Activated naive CD4-positive, alpha-beta T cell treated with anti-CD3 and anti-CD28 coated beads for 36 hours (primary cell): ENCODE measurements at regions not wholly inside any gene's neighbourhood (a gene's known extent, or its start where the extent isn't known, plus 50 kb on each side); places are given as distances from the start of the nearest gene placed in this dataset.

Experiments
- CTCF ChIA-PET: fragments of 350-600 bp; sonication (Branson Sonifier 250); formaldehyde crosslinking; loops from one replicate; lab custom pipeline; 2021; ENCODE audit warnings: antibody characterized with exemption; lab: Charles Lee
- DNase-seq: peaks from one replicate; pipeline ENCODE4 v3.0.0-alpha.2; 2020
- H3K27ac Mint-ChIP-seq: one replicate; pipeline ENCODE4 v1.8.0; 2021; ENCODE audit warnings: mild to moderate bottlenecking, mixed read lengths
- H3K27me3 Mint-ChIP-seq: one replicate; pipeline ENCODE4 v1.8.0; 2021; ENCODE audit warnings: low read depth, mixed read lengths
- H3K36me3 Mint-ChIP-seq: one replicate; pipeline ENCODE4 v1.8.0; 2021; ENCODE audit warnings: low read depth, mixed read lengths
- H3K4me1 Mint-ChIP-seq: one replicate; pipeline ENCODE4 v1.8.0; 2021; ENCODE audit warnings: low read depth, mixed read lengths
- H3K4me3 Mint-ChIP-seq: one replicate; pipeline ENCODE4 v1.8.0; 2021; ENCODE audit warnings: mild to moderate bottlenecking, moderate library complexity, mixed read lengths
- H3K9me3 Mint-ChIP-seq: one replicate; pipeline ENCODE4 v1.8.0; 2021; ENCODE audit warnings: mixed read lengths
- intact Hi-C: fragments of 100-400 bp; cut with micrococcal nuclease; formaldehyde crosslinking; loops from one replicate; pipeline ENCODE4 v1.15.1; 2023

- Mint-ChIP-seq H3K9me3 (no peaks in the 10 kb centered on the region), H3K27me3 (no peaks in the 10 kb centered on the region), H3K4me1 (no peaks in the 10 kb centered on the region), H3K36me3 (no peaks in the 10 kb centered on the region), H3K4me3 (no peak overlapping the region), H3K27ac (no peak overlapping the region)
- CTCF ChIA-PET, result no interaction called here
- DNase-seq, result no peak
- intact Hi-C loops, result no loop called here
Measured at GRCh38 chr9:20054734-20055133, 265.9 kb upstream of the SLC24A2 start.

- H3K27me3 Mint-ChIP-seq, result no peaks in the 10 kb centered on the region
- no peaks in the 10 kb centered on the region for H3K4me1 Mint-ChIP-seq
- H3K4me3 Mint-ChIP-seq, result no peak overlapping the region
- intact Hi-C loops, result no loop called here
- no peak for DNase-seq
- no peaks in the 10 kb centered on the region for H3K36me3 Mint-ChIP-seq
- H3K9me3 Mint-ChIP-seq, result no peaks in the 10 kb centered on the region
- CTCF ChIA-PET, result no interaction called here
- H3K27ac Mint-ChIP-seq, result no peak overlapping the region
Measured at GRCh38 chr9:20048985-20049384, 260.1 kb upstream of the SLC24A2 start.

GRCh38 chr9:20048437-20048836 lies 259.6 kb upstream of the SLC24A2 start:
- Mint-ChIP-seq H3K27ac (no peak overlapping the region), H3K36me3 (no peaks in the 10 kb centered on the region), H3K4me1 (peaks cover 4% of the 10 kb centered on the region), H3K4me3 (no peak overlapping the region), H3K9me3 (no peaks in the 10 kb centered on the region), H3K27me3 (no peaks in the 10 kb centered on the region)
- intact Hi-C loops, result no loop called here
- CTCF ChIA-PET, result no interaction called here
- no peak for DNase-seq

GRCh38 chr9:20044686-20045085 lies 255.8 kb upstream of the SLC24A2 start:
- intact Hi-C loops, result no loop called here
- DNase-seq, result no peak
- Mint-ChIP-seq H3K27me3 (no peaks in the 10 kb centered on the region), H3K9me3 (no peaks in the 10 kb centered on the region), H3K4me3 (no peak overlapping the region), H3K27ac (no peak overlapping the region), H3K36me3 (no peaks in the 10 kb centered on the region), H3K4me1 (peaks cover 20% of the 10 kb centered on the region)
- CTCF ChIA-PET, result no interaction called here

GRCh38 chr9:20043461-20043860 lies 254.6 kb upstream of the SLC24A2 start:
- no peak overlapping the region for H3K27ac Mint-ChIP-seq
- H3K4me1 Mint-ChIP-seq, result peaks cover 20% of the 10 kb centered on the region
- peak overlapping the region; percentile 32 for H3K4me3 Mint-ChIP-seq
- CTCF ChIA-PET, result no interaction called here
- no peaks in the 10 kb centered on the region for H3K9me3 Mint-ChIP-seq
- intact Hi-C loops, result loop anchor here (1.0 kb wide), 2 partner anchors 44 to 67 kb away; no protein-coding TSS in a partner anchor
- H3K36me3 Mint-ChIP-seq, result no peaks in the 10 kb centered on the region
- H3K27me3 Mint-ChIP-seq, result no peaks in the 10 kb centered on the region
- DNase-seq, result no peak

GRCh38 chr9:20043035-20043434 lies 254.2 kb upstream of the SLC24A2 start:
- intact Hi-C loops, result loop anchor here (1.0 kb wide), 2 partner anchors 44 to 67 kb away; no protein-coding TSS in a partner anchor
- H3K27ac Mint-ChIP-seq, result no peak overlapping the region
- H3K36me3 Mint-ChIP-seq, result no peaks in the 10 kb centered on the region
- peak overlapping the region; percentile 32 for H3K4me3 Mint-ChIP-seq
- H3K4me1 Mint-ChIP-seq, result peaks cover 20% of the 10 kb centered on the region
- CTCF ChIA-PET, result no interaction called here
- H3K27me3 Mint-ChIP-seq, result no peaks in the 10 kb centered on the region
- DNase-seq, result peak; percentile 43
- H3K9me3 Mint-ChIP-seq, result no peaks in the 10 kb centered on the region

- intact Hi-C loops, result no loop called here
- Mint-ChIP-seq H3K4me1 (peaks cover 20% of the 10 kb centered on the region), H3K27me3 (no peaks in the 10 kb centered on the region), H3K36me3 (no peaks in the 10 kb centered on the region), H3K4me3 (no peak overlapping the region), H3K9me3 (no peaks in the 10 kb centered on the region), H3K27ac (no peak overlapping the region)
- DNase-seq, result no peak
- CTCF ChIA-PET, result no interaction called here
Measured at GRCh38 chr9:20042128-20042711, 253.4 kb upstream of the SLC24A2 start.

GRCh38 chr9:20041697-20042081 lies 252.9 kb upstream of the SLC24A2 start:
- H3K27ac Mint-ChIP-seq, result no peak overlapping the region

GRCh38 chr9:20040991-20041696 lies 252.3 kb upstream of the SLC24A2 start:
- no peaks in the 10 kb centered on the region for H3K27me3 Mint-ChIP-seq
- intact Hi-C loops, result no loop called here
- no peaks in the 10 kb centered on the region for H3K36me3 Mint-ChIP-seq
- H3K9me3 Mint-ChIP-seq, result no peaks in the 10 kb centered on the region
- H3K4me3 Mint-ChIP-seq, result no peak overlapping the region
- H3K4me1 Mint-ChIP-seq, result peaks cover 20% of the 10 kb centered on the region
- DNase-seq, result no peak
- CTCF ChIA-PET, result no interaction called here
- no peak overlapping the region for H3K27ac Mint-ChIP-seq

More at GRCh38 chr9:20041697-20042081, 252.9 kb upstream of the SLC24A2 start:
- intact Hi-C loops, result no loop called here
- no peaks in the 10 kb centered on the region for H3K9me3 Mint-ChIP-seq
- no peak overlapping the region for H3K4me3 Mint-ChIP-seq
- H3K36me3 Mint-ChIP-seq, result no peaks in the 10 kb centered on the region
- H3K4me1 Mint-ChIP-seq, result peaks cover 20% of the 10 kb centered on the region
- CTCF ChIA-PET, result no interaction called here
- DNase-seq, result no peak
- no peaks in the 10 kb centered on the region for H3K27me3 Mint-ChIP-seq

- Mint-ChIP-seq H3K4me1 (peaks cover 8% of the 10 kb centered on the region), H3K4me3 (no peak overlapping the region), H3K27me3 (no peaks in the 10 kb centered on the region), H3K27ac (no peak overlapping the region), H3K9me3 (no peaks in the 10 kb centered on the region), H3K36me3 (no peaks in the 10 kb centered on the region)
- intact Hi-C loops, result no loop called here
- no peak for DNase-seq
- CTCF ChIA-PET, result interaction anchor here (0.6 to 1.4 kb wide), 2 partner anchors 38 to 110 kb away, joined by 3 to 4 read pairs; no protein-coding TSS in a partner anchor
Measured at GRCh38 chr9:20037699-20038098, 248.9 kb upstream of the SLC24A2 start.

GRCh38 chr9:20033511-20033910 lies 244.7 kb upstream of the SLC24A2 start:
- Mint-ChIP-seq H3K27me3 (no peaks in the 10 kb centered on the region), H3K9me3 (no peaks in the 10 kb centered on the region), H3K4me3 (no peak overlapping the region), H3K36me3 (no peaks in the 10 kb centered on the region), H3K4me1 (no peaks in the 10 kb centered on the region), H3K27ac (no peak overlapping the region)
- intact Hi-C loops, result no loop called here
- DNase-seq, result no peak
- CTCF ChIA-PET, result interaction anchor here (0.9 kb wide), 1 partner anchor 88 kb away, joined by 3 read pairs; no protein-coding TSS in a partner anchor

- H3K9me3 Mint-ChIP-seq, result no peaks in the 10 kb centered on the region
- no peaks in the 10 kb centered on the region for H3K27me3 Mint-ChIP-seq
- no peak overlapping the region for H3K4me3 Mint-ChIP-seq
- DNase-seq, result no peak
- H3K36me3 Mint-ChIP-seq, result no peaks in the 10 kb centered on the region
- intact Hi-C loops, result no loop called here
- CTCF ChIA-PET, result interaction anchor here (0.9 kb wide), 1 partner anchor 87 kb away, joined by 3 read pairs; no protein-coding TSS in a partner anchor
- H3K4me1 Mint-ChIP-seq, result no peaks in the 10 kb centered on the region
- no peak overlapping the region for H3K27ac Mint-ChIP-seq
Measured at GRCh38 chr9:20032413-20033006, 243.7 kb upstream of the SLC24A2 start.

GRCh38 chr9:20031836-20032235 lies 243.0 kb upstream of the SLC24A2 start:
- H3K4me3 Mint-ChIP-seq, result no peak overlapping the region
- CTCF ChIA-PET, result no interaction called here
- no peak overlapping the region for H3K27ac Mint-ChIP-seq
- H3K27me3 Mint-ChIP-seq, result no peaks in the 10 kb centered on the region
- no peaks in the 10 kb centered on the region for H3K9me3 Mint-ChIP-seq
- no peaks in the 10 kb centered on the region for H3K4me1 Mint-ChIP-seq
- no peak for DNase-seq
- intact Hi-C loops, result no loop called here
- no peaks in the 10 kb centered on the region for H3K36me3 Mint-ChIP-seq
